ENCODE measurements at regions not wholly inside any gene's neighbourhood (a gene's known extent, or its start where the extent isn't known, plus 50 kb on each side); places are given as distances from the start of the nearest gene placed in this dataset.
"Not testable (repeated sequence)": the region's sequence is repeated elsewhere in the genome, so short reads cannot be mapped to it uniquely, and the experiment has no call there.

GRCh38 chr9:101916948-101917347 is 178.5 kb upstream of the GRIN3A start:
- TF ChIP-seq POLR2AphosphoS5 (IDR thresholded peaks at IDR 0.05; ENCODE audit: borderline replicate concordance, low read depth, low read length); EZH2 (IDR thresholded peaks at IDR 0.05): not testable (repeated sequence)

Data from SK-N-MC (cell line).